DMS153 treated with DMSO at 0.1 percent for 48 hours (cell line): ENCODE measurements at regions not wholly inside any gene's neighbourhood (a gene's known extent, or its start where the extent isn't known, plus 50 kb on each side); places are given as distances from the start of the nearest gene placed in this dataset.
"Not testable (repeated sequence)": the region's sequence is repeated elsewhere in the genome, so short reads cannot be mapped to it uniquely, and the experiment has no call there.

Source experiments
- DNase-seq: peaks from one replicate; lab custom pipeline; 2025; ENCODE audit not compliant: unreplicated experiment; lab: John Stamatoyannopoulos, UW

DNA sequence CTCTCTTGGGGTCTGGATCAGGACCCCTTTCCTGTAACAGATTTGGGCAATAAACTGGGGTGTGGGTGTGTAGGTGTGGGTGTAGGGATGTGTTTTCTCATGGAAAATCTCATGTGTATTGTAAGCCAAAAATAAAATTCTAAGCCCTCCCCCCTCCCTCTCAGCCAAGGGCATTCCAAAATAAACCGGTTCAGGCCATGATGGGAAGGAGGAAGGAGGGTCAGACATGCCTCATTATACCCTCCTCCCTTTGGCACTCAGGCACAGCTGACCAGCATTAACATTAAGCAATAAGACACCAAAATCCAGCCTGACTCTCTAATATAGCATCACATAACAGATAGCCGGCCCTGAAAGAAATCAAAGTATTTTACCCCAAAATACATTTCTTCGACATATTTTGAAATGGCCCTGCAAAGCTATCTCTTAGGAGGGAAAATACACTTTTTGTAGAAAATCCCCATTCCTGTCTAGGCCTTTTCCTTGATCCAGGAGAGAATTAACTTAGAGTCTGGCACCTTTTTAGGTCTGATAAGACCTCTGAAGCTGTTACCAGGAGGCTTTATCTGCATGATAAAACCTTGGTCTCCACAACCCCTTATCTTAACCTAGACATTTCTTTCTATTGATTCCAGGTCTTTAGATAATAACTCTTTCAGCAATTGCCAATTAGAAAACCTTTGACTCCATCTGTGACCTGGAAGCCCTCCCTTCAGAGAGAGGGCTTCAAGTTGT lies 128.7 kb upstream of the COL5A2 start:
- DNase-seq, result no peak

GRCh38 chr2:189309331-189309730 lies 129.8 kb upstream of the COL5A2 start:
- no peak for DNase-seq

GRCh38 chr2:189312211-189312610 lies 129.1 kb upstream of the WDR75 start:
- DNase-seq, result no peak

DNA sequence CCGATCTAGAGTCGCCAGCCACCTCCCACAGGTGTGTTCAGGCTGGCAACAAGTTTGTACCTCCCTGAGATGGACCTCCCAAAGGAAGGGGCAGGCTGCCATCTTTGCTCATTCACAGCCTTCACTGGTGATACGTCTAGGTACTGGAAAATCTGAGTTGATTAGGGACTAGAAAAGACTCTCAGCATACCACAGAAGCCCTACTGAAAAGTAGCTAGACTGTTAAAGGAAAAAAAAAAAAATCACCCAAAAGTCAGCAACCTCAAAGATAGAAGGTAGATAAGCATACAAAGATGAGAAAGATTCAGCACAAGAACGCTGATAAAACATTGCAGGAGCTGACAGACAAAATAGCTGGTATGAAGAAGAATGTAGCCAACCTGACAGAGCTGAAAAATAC lies 128.6 kb upstream of the WDR75 start:
- DNase-seq, result no peak

DNA sequence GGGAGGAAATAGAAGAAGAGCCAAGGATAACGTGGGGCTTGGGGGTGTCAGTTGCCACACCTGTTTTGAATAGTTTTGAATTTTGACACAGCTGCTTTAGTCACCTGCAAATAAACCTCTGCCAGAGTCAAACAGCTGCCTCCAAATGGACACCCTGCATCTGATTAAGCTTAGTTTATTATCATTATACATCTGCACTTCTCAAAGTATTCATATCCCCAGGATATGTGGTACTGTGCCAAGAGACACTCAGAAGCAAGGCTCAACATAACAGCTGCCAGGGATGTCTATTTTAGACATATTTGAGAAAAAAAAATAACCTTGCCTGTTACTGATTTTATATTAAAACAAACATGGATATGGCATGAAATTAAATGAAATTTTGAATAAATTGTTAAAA lies 122.5 kb upstream of the WDR75 start:
- no peak for DNase-seq

- DNase-seq, result not testable (repeated sequence)
These were observed 121.8 kb upstream of the WDR75 start for GRCh38 chr2:189319424-189319823.

DNA sequence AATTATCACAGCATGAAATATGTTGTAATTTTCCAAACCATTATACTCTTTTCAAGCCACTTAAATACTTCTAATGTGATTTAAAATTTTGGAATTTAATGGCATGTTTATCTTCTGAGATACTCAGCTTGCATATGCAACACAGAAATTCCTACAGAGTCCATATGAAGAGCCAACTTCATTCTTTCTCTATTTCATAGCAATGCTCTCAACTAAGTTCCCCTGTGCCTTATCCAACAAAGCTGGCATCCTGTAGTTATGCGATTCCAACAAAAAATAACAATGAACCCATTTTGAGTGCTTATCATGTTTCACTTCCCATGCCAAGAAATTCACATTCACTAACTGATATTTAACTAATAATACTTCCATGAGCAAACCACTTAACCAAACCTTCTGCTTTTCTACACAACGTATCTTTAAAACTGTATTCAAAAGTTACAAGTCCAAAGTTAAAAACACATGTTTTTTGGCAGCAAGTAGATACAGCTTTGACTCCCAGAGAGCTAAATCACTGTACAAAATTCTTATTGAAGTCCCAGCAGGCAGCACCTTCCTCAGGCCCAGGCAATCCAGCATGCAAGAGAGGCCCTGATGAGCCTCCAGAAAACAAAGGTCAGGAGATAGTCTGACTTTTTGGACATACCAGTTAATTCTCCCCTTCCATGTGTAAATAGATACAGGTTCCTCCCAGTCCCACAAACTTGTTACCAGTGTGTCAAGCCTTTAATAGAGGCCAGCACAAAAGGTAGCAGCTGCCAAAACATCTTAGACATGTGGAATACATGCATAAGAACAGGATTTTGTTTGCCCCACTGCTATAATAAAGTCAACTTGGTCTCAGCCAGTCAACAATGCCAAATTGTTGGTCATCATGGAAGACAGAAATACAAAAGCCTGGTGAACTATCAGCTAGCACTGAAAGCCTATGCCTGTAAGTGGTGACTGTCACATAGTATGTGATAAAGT lies 113.1 kb upstream of the WDR75 start:
- DNase-seq, result no peak

DNA sequence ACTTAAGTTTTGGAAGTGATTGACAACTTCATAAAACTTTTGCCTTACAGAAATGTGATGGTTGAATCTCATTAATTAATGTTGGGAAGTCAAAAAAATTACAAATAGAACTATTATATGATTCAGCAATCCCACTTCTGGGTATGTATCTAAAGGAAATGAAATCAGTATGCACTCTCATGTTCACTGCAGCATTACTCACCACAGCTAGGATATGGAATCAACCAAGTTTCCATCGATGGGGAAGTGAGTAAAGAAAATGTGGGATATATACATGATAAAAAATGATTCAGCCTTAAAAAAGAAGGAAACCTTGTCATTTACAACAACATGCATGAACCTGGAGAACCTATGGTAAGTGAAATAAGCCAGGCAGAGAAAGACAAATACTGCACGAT lies 112.4 kb upstream of the WDR75 start:
- DNase-seq, result no peak

- no peak for DNase-seq
These were observed 104.8 kb upstream of the WDR75 start for GRCh38 chr2:189336276-189336975.

- no peak for DNase-seq
These were observed 103.6 kb upstream of the WDR75 start for GRCh38 chr2:189337656-189338055.

DNA sequence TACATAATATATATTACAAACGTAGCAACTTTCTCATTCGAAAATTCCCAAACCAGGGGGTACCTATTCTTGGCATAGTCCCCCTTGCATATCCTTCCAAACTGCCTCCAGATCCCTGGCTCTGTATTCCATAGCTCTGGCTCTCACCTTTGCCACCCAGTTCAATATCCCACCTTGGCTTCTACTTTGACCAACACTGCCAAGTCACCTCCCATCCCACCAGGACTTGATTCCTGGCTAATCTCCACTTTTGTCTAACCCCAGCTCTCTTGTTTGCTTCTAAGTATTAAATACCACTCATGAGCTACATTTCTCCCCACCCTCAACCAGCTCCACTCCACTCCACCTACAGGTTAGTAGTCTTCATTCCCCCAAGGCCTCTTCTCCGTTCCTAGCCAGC lies 103.2 kb upstream of the WDR75 start:
- DNase-seq, result no peak

- no peak for DNase-seq
These were observed 100.2 kb upstream of the WDR75 start for GRCh38 chr2:189341077-189341476.

DNA sequence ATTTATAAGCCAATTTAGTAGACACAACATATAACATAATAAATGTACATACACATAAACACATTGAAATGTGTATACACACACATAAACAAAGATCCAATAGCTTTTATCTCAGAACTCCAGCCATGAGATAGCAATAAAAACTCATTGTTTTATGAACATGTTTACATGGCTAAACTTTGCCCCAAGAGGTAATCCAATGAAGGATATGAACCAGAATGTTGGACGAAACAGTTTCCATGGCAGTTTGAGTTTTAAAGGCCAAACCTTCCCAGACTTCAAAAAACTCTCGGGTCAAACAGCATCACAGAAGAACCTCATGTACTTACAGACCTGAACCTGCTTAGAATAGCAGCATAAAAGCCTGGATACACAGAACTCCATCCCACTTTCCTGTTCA lies 97.2 kb upstream of the WDR75 start:
- DNase-seq, result no peak

DNA sequence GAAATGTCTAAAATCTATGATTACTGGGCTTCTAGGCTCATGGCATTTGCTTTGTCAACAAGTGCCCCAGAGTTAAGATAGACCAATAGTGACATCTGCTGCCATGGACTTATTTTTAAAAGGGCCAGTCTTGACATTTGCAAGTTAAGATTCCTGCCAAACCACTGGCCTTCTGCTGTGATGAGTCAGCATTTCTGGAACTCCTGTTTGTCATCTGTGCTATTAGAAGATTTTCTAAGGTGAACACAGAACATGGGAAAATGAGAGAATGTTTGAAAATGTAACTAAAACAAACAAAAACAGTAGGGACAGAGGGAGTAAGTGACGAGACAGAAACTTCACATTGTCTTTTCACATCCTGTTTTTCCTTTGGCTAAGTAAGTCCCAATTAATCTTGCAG lies 93.7 kb upstream of the WDR75 start:
- DNase-seq, result no peak

GRCh38 chr2:189348369-189348768 lies 92.9 kb upstream of the WDR75 start:
- no peak for DNase-seq

GRCh38 chr2:189350540-189351209 lies 90.6 kb upstream of the WDR75 start:
- no peak for DNase-seq

- not testable (repeated sequence) for DNase-seq
These were observed 89.3 kb upstream of the WDR75 start for GRCh38 chr2:189351933-189352332.

GRCh38 chr2:189357375-189357774 lies 83.9 kb upstream of the WDR75 start:
- DNase-seq, result not testable (repeated sequence)

- no peak for DNase-seq
These were observed 80.4 kb upstream of the WDR75 start for GRCh38 chr2:189360861-189361260.

DNA sequence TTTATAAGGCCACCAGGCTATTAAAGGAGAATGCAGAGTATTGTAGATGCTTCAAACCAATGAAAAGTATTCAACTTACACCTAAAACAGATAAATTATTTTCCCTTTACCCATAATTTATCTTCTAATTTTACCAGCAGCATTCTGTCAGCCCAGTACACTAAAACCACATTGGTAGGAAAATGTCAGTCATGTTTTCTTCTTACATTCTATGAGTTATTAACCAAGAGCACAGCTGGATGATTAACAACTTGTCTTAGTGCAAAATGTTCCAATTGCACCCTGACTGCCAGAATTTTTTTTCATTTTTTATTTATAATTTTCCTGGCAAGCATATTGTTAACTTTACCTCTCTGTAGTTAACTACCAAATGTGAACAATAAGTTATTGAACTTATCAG lies 79.0 kb upstream of the WDR75 start:
- DNase-seq, result no peak

- DNase-seq, result no peak
These were observed 77.7 kb upstream of the WDR75 start for GRCh38 chr2:189363559-189363958.
